Activated CD4-positive, alpha-beta T cell treated with anti-CD3 and anti-CD28 coated beads, Interleukin-2, amount 50 U/mL, for 24 hours (primary cell): ENCODE measurements at regions not wholly inside any gene's neighbourhood (a gene's known extent, or its start where the extent isn't known, plus 50 kb on each side); places are given as distances from the start of the nearest gene placed in this dataset.
"Not testable (repeated sequence)": the region's sequence is repeated elsewhere in the genome, so short reads cannot be mapped to it uniquely, and the experiment has no call there.

Experiments used
- DNase-seq, 2 donors: peaks; one replicate each; pipeline ENCODE4 v3.0.0-alpha.2; 2020; ENCODE audit warnings: low read depth in 1 of 2, low spot score in 1 of 2

GRCh38 chr10:62935022-62935421 lies 118.9 kb upstream of the EGR2 start:
- DNase-seq = no peak

GRCh38 chr10:62934258-62934657 lies 118.1 kb upstream of the EGR2 start:
- DNase-seq = no peak

GRCh38 chr10:62928763-62929162 lies 112.6 kb upstream of the EGR2 start:
- not testable (repeated sequence) for DNase-seq

- DNase-seq = no peak
These were observed 110.2 kb upstream of the EGR2 start for GRCh38 chr10:62926407-62926806.

GRCh38 chr10:62924344-62924748 lies 108.2 kb upstream of the EGR2 start:
- DNase-seq = no peak

- DNase-seq = no peak
These were observed 103.6 kb upstream of the EGR2 start for GRCh38 chr10:62919776-62920175.

GRCh38 chr10:62917475-62918238 lies 101.5 kb upstream of the EGR2 start:
- DNase-seq = no peak

GRCh38 chr10:62916141-62916603 lies 100.0 kb upstream of the EGR2 start:
- DNase-seq = no peak

GRCh38 chr10:62915158-62915557 lies 99.0 kb upstream of the EGR2 start:
- no peak for DNase-seq

- no peak for DNase-seq
These were observed 95.9 kb upstream of the EGR2 start for GRCh38 chr10:62912086-62912485.

GRCh38 chr10:62911210-62911963 lies 95.2 kb upstream of the EGR2 start:
- no peak for DNase-seq

- DNase-seq = no peak
These were observed 91.5 kb upstream of the EGR2 start for GRCh38 chr10:62907470-62908212.

GRCh38 chr10:62904281-62904875 lies 88.2 kb upstream of the EGR2 start:
- no peak for DNase-seq

GRCh38 chr10:62903828-62904227 lies 87.7 kb upstream of the EGR2 start:
- DNase-seq = no peak

- DNase-seq = no peak
These were observed 84.8 kb upstream of the EGR2 start for GRCh38 chr10:62900829-62901571.

- no peak for DNase-seq
These were observed 83.1 kb upstream of the EGR2 start for GRCh38 chr10:62899311-62899710.

GRCh38 chr10:62895063-62895462 lies 78.9 kb upstream of the EGR2 start:
- no peak for DNase-seq

- DNase-seq = no peak
These were observed 78.0 kb upstream of the EGR2 start for GRCh38 chr10:62894156-62894555.

- DNase-seq = no peak
These were observed 76.9 kb upstream of the EGR2 start for GRCh38 chr10:62893036-62893435.

- no peak for DNase-seq
These were observed 74.2 kb upstream of the EGR2 start for GRCh38 chr10:62890395-62890794.

GRCh38 chr10:62887642-62888041 lies 71.5 kb upstream of the EGR2 start:
- DNase-seq = no peak
